Endothelial cell of umbilical vein (primary cell): ENCODE measurements at regions not wholly inside any gene's neighbourhood (a gene's known extent, or its start where the extent isn't known, plus 50 kb on each side); places are given as distances from the start of the nearest gene placed in this dataset.

Experiments
- BruUV-seq: library from RNA; stranded (reverse); fragments of 400-500 nt; replicated peaks from 2 replicates; lab custom pipeline; 2021; lab: Mats Ljungman, UMichigan
- CTCF ChIA-PET: fragments of 300-600, 350-600 bp; sonication (Branson Sonifier 250); formaldehyde crosslinking; loops from one replicate; lab custom pipeline; 2021; ENCODE audit warnings: antibody characterized with exemption, inconsistent platforms; lab: Charles Lee
- POLR2A ChIA-PET: fragments of 300-600, 350-600 bp; sonication (Branson Sonifier 250); formaldehyde crosslinking; loops from one replicate; lab custom pipeline; 2021; ENCODE audit warnings: antibody characterized with exemption, inconsistent platforms; lab: Charles Lee
- DNase-seq: peaks from one replicate; pipeline ENCODE4 v3.0.0-alpha.2; 2011; ENCODE audit warnings: low read depth, low spot score
- FAIRE-seq: peaks from 2 replicates; lab custom pipeline; 2011; peaks lifted over from hg19 to GRCh38; lab: Jason Lieb, UNC
- H2AFZ ChIP-seq: 2 replicates; pipeline ENCODE4 v1.6.0; 2012; ENCODE audit warnings: low read depth, low read length, control low read depth, inconsistent platforms
- H3K27ac ChIP-seq: 2 replicates; pipeline ENCODE4 v1.5.1; 2011; ENCODE audit warnings: low read depth, mild to moderate bottlenecking, control low read depth, low read length, moderate library complexity; ENCODE audit not compliant: insufficient read depth
- H3K27me3 ChIP-seq, 2 experiments: 2 replicates each; pipeline versions ENCODE4 v1.6.0 to v1.6.1; 2011; ENCODE audit warnings: low read length in 2 of 2, mixed read lengths in 1 of 2; ENCODE audit not compliant: control insufficient read depth in 2 of 2, insufficient read depth in 2 of 2
- H3K36me3 ChIP-seq, 2 experiments: 2 replicates in 1 of 2; 3 replicates in 1 of 2; pipeline ENCODE4 v1.5.1; 2011; ENCODE audit warnings: low read length in 2 of 2, mild to moderate bottlenecking in 1 of 2, moderate library complexity in 1 of 2; ENCODE audit not compliant: control insufficient read depth in 2 of 2, insufficient read depth in 2 of 2; ENCODE audit errors: extremely low read depth in 1 of 2
- H3K4me1 ChIP-seq: 3 replicates; pipeline ENCODE4 v1.5.1; 2011; ENCODE audit warnings: mild to moderate bottlenecking, low read length; ENCODE audit not compliant: control insufficient read depth, insufficient read depth; ENCODE audit errors: extremely low read depth
- H3K4me2 ChIP-seq: 2 replicates; pipeline ENCODE4 v1.6.1; 2011; ENCODE audit warnings: low read length, control low read depth, mixed read lengths; ENCODE audit not compliant: insufficient read depth
- H3K4me3 ChIP-seq, 3 experiments: fragments of 200-600 bp in 1 of 3; sonication (generic), shearing (Covaris generic) in 1 of 3; replicated peaks in 1 of 3; 2 replicates each; pipeline ENCODE4 v1.5.1; 2011 to 2016; ENCODE audit warnings: control low read depth in 3 of 3, low read length in 3 of 3, mild to moderate bottlenecking in 2 of 3, inconsistent platforms in 1 of 3, low read depth in 1 of 3, moderate library complexity in 1 of 3; ENCODE audit not compliant: insufficient read depth in 1 of 3
- H3K79me2 ChIP-seq: 2 replicates; pipeline ENCODE4 v1.6.0; 2012; ENCODE audit warnings: low read length, inconsistent platforms; ENCODE audit not compliant: control insufficient read depth, insufficient read depth
- H3K9ac ChIP-seq: replicated peaks from 2 replicates; pipeline ENCODE3; 2011; ENCODE audit warnings: low read length, control low read depth; ENCODE audit not compliant: insufficient read depth; ENCODE audit errors: extremely low read depth
- H3K9me1 ChIP-seq: replicated peaks from 3 replicates; pipeline ENCODE4 v1.6.0; 2011; ENCODE audit warnings: mild to moderate bottlenecking, low read length; ENCODE audit not compliant: control insufficient read depth, insufficient read depth; ENCODE audit errors: extremely low read depth
- H3K9me3 ChIP-seq: replicated peaks from 2 replicates; pipeline ENCODE4 v1.5.1; 2012; ENCODE audit warnings: low read length, inconsistent platforms; ENCODE audit not compliant: control insufficient read depth, insufficient read depth
- H4K20me1 ChIP-seq: replicated peaks from 2 replicates; pipeline ENCODE3; 2011; ENCODE audit warnings: mild to moderate bottlenecking, low read length; ENCODE audit not compliant: control insufficient read depth, insufficient read depth; ENCODE audit errors: extremely low read depth
- FOS ChIP-seq: IDR thresholded peaks from 2 replicates; pipeline ENCODE4 v1.6.1; 2011; ENCODE audit warnings: mild to moderate bottlenecking, low read length, moderate library complexity, borderline replicate concordance; ENCODE audit not compliant: insufficient read depth
- GATA2 ChIP-seq: IDR thresholded peaks from 2 replicates; pipeline ENCODE4 v1.7.0; 2011; ENCODE audit warnings: low read depth, mild to moderate bottlenecking, moderate library complexity, mixed read lengths, low read length; ENCODE audit not compliant: insufficient read length, insufficient read depth
- JUN ChIP-seq: IDR thresholded peaks from 2 replicates; pipeline ENCODE4 v1.6.1; 2011; ENCODE audit warnings: borderline replicate concordance, low read depth; ENCODE audit not compliant: insufficient read length, insufficient read depth
- MAX ChIP-seq: IDR thresholded peaks from 2 replicates; pipeline ENCODE4 v1.6.1; 2011; ENCODE audit not compliant: insufficient read depth, insufficient read length
- MYC ChIP-seq: IDR thresholded peaks from one replicate; pipeline ENCODE4 v1.6.1; 2011; ENCODE audit warnings: mild to moderate bottlenecking, low read depth, low read length
- POLR2A ChIP-seq: IDR thresholded peaks from 2 replicates; pipeline ENCODE4 v1.6.1; 2012; ENCODE audit warnings: low read depth, mild to moderate bottlenecking, control low read depth, low read length
- POLR2AphosphoS5 ChIP-seq: IDR thresholded peaks from 2 replicates; pipeline ENCODE4 v1.6.1; 2012; ENCODE audit warnings: low read depth, mild to moderate bottlenecking, control low read depth, low read length, moderate library complexity; ENCODE audit not compliant: insufficient read depth
- dilution Hi-C: fragments of 300-500 bp; cut with MboI; formaldehyde crosslinking; loops from one replicate; pipeline ENCODE4 v1.15.0; 2019; ENCODE audit warnings: low sequenced_read_pairs; ENCODE audit not compliant: extremely low pct_ligation_motif_present
- intact Hi-C: fragments of 100-400 bp; cut with micrococcal nuclease; formaldehyde crosslinking; loops from one replicate; pipeline ENCODE4 v1.10.0; 2022

- Histone ChIP-seq H3K4me1 (no peaks in the 10 kb centered on the region), H3K27me3 (no peaks in the 10 kb centered on the region), H3K36me3 (no peaks in the 10 kb centered on the region), H3K4me2 (no peak overlapping the region), H3K9me1 (no peaks in the 10 kb centered on the region), H3K79me2 (no peaks in the 10 kb centered on the region), H3K4me3 (no peak overlapping the region), H4K20me1 (no peaks in the 10 kb centered on the region), H3K9me3 (no peaks in the 10 kb centered on the region), H3K9ac (no peak overlapping the region), H3K27ac (no peak overlapping the region), H2AFZ (no peak overlapping the region)
- TF ChIP-seq POLR2AphosphoS5 (no peak), POLR2A (no peak)
- ChIA-PET POLR2A (no interaction called here), CTCF (no interaction called here)
- FAIRE-seq (no peak), DNase-seq (no peak)
- dilution Hi-C loops (no loop called here), intact Hi-C loops (no loop called here)
- BruUV-seq = no TSS peak
These were observed 542.7 kb downstream of the FAM133A start for GRCh38 chrX:94216738-94217137.

- no peaks in the 10 kb centered on the region for H3K9me3 ChIP-seq
- H3K9me1 ChIP-seq = no peaks in the 10 kb centered on the region
- H3K9ac ChIP-seq = no peak overlapping the region
- H3K36me3 ChIP-seq = no peaks in the 10 kb centered on the region
- dilution Hi-C loops (no loop called here), intact Hi-C loops (no loop called here)
- H2AFZ ChIP-seq = no peak overlapping the region
- no peak for TF ChIP-seq FOS
- no peak for TF ChIP-seq MYC
- no peak for TF ChIP-seq GATA2
- no peak for TF ChIP-seq POLR2AphosphoS5
- no peak for TF ChIP-seq POLR2A
- no peak for TF ChIP-seq MAX
- TF ChIP-seq JUN = no peak
- no peak for DNase-seq
- ChIA-PET CTCF (no interaction called here), POLR2A (no interaction called here)
- no peak overlapping the region for H3K27ac ChIP-seq
- no peak overlapping the region for H3K4me3 ChIP-seq
- no peaks in the 10 kb centered on the region for H4K20me1 ChIP-seq
- no TSS peak for BruUV-seq
- no peaks in the 10 kb centered on the region for H3K27me3 ChIP-seq
- peak; percentile 24 for FAIRE-seq
- H3K4me2 ChIP-seq = no peak overlapping the region
- H3K79me2 ChIP-seq = no peaks in the 10 kb centered on the region
- no peaks in the 10 kb centered on the region for H3K4me1 ChIP-seq
These were observed 578.2 kb downstream of the FAM133A start for GRCh38 chrX:94252211-94252610.
